GM19035 (cell line): ENCODE measurements at regions not wholly inside any gene's neighbourhood (a gene's known extent, or its start where the extent isn't known, plus 50 kb on each side); places are given as distances from the start of the nearest gene placed in this dataset.
"Not testable (repeated sequence)": the region's sequence is repeated elsewhere in the genome, so short reads cannot be mapped to it uniquely, and the experiment has no call there.

Source experiments
- ATAC-seq: cut with Tn5 transposase; IDR thresholded peaks from one replicate; pipeline ENCODE4 v1.9.1; 2021; ENCODE audit not compliant: unreplicated experiment

GRCh38 chr14:54251356-54251755 is 145.5 kb upstream of the CDKN3 start:
- no peak for ATAC-seq

DNA sequence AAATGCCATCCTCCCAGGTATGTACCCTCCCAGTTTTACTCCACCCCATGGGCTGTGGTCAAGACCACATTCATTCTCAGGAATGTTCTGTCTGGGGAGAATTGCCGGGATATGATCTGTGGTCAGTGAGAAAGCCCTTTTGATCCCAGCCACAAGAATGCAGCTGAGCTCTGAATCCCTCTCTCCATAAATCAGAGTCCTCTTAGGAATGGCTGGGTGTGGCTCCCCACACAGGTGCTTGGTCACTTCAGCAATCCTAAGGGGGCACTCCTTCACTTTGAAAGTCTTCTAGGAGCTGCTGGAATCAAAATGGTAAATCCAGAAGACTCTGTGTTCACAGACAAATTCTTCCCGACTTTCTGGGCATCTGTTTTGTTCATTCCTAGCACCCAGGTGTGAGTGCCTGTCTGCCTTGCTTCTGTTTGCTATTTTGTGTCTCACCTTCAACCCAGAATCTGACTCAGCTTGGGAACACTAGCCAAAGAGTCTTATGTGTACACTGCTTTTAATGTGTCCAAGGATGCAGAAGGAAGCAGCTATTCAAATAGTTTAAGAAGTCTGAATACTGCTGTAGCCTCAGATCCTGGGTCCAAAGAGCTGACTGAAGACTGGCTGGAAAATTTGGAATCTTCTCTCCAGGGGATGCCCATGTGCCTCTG is 144.6 kb upstream of the CDKN3 start:
- no peak for ATAC-seq

- ATAC-seq, result no peak
Observed at GRCh38 chr14:54253195-54253947, 143.4 kb upstream of the CDKN3 start.

- ATAC-seq, result no peak
Observed at GRCh38 chr14:54256156-54256555, 140.7 kb upstream of the CDKN3 start.

- no peak for ATAC-seq
Observed at GRCh38 chr14:54257424-54257823, 139.4 kb upstream of the CDKN3 start.

DNA sequence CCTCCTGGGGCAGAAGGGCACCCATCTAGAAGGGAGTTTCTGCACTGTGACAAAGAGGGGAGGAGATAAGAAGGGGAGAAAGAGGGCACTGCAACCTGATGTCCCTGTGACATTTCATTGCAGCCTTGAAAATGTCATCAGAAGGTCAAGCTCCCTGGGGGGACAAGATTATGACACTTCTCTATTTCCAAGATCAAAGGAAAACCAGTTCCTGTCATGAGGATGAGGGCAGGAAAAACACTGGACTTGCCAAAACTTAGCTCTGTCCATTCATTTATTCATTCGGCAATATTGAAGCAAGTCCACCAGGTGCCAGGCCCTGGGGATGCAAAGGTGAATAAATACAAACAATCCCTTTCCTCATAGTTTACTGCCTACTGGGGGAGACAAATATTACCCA is 138.4 kb upstream of the CDKN3 start:
- no peak for ATAC-seq

DNA sequence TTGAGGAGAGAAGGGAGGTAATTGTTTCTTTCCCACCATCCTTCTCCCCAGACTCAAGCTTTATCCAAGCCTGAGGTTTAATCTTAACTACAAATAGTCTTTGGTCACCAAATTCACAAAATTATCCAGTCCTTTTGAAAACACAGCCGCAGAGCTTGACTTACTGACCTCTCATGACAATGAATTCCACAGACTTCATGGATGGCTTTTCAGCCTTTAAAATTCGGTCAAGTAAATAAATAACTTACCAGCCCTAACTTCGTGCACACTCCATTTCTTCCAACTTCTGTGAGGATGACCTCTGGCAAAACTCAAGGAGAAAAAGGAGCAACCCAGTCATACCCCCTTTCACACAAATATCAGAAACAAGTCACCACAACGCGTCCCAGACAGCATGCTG is 137.0 kb upstream of the CDKN3 start:
- no peak for ATAC-seq

DNA sequence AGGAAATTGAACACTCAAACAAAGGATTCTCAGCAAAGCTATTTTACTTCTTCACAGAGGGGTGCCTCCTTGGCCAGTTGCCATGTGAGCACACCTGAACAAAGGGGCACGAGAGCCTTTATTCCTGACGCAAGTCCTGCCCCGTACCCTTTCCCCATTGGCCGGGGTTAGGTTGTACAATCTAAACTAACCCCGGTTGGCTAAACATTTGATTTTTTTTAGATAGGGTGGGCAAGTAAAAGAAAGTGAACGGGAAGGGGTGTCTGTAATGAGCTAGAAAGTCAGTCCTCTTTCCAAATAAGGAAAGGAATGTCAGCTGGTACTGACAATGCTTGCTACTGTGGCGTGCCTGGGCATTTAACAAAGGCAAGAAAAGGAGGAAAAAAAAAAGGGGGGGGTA is 135.5 kb upstream of the CDKN3 start:
- ATAC-seq, result no peak

GRCh38 chr14:54266616-54267015 is 130.2 kb upstream of the CDKN3 start:
- ATAC-seq, result not testable (repeated sequence)

DNA sequence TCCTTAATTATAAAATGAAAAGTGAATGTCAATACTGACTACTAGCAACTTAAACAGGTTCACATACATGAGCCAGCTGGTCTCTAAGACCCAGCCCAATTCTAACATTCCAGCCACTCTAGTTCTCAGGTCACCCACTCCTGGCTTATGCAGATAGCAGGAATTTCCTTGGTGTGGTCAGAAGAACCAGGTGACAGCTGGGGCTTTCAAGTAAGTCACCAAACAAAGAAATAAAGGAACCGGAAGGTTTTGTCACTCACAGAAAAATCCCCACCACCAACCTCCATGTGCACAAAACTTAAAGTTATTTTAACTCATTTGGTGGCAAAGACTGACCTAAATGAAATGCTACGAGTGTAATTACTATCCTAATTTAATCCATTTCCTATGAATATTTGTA is 129.6 kb upstream of the CDKN3 start:
- peak; percentile 76 for ATAC-seq

DNA sequence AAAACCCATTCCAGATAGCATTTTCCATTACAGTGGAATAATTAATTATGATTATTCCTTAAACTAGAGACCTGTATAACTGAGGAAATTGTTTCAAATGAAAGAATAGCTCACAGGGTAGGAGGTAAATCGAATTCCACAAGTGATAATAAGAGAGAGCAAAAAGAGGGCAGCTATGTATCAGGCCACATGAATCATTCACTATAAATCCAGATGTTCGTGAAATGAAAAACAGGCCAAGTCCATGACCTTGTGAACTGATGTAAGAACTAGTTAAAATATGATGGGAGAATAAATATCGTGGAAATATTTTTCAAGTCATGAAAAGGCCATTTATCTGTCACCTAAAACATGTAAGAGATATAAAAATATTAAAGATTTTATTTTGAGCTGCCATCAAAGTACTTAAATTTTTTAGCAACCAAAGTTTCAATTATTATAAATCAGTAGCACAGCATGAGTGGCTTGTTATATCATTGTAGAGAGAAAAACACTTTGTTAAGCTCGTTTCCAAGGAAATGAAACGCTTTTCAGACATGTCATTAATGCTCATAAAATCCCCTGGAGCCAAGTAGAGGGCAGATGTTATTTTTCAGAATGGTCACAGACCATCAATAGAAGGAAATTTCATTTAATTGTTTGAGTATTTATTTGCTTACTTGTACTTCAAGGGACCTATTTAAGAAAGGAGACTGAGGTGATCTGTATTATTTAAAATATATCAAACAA is 120.6 kb upstream of the CDKN3 start:
- ATAC-seq, result no peak

GRCh38 chr14:54278087-54278486 is 118.7 kb upstream of the CDKN3 start:
- no peak for ATAC-seq

DNA sequence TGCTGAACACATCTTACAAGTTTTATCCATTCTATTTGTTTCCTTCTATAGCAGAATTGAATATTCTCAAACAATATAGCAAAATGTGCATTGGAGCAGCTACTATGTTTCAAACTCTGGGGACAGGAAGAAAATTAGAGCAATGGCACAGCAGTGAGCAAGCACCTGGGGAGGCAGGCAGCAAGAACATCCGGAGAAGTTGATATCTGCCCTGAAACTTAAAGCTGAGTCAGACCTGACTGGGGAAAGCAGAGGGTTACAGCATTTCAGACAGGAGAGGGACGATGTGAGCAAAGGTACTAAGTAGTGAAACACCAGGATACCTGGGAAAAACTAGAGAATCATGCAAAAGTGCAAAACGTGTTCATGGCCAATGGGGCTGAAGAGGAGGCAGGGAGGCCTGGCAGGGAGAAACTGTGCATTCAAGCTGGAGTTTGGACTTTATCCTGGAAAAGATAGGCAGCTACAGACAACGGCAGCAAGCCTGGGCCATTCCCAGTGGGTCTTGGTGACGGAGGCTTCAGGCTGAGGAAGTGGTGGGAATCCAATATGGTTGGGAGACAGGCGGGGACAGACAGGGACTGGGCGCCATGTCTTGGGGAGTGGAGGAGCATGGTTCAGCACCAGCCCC is 118.0 kb upstream of the CDKN3 start:
- no peak for ATAC-seq

GRCh38 chr14:54282849-54283248 is 114.0 kb upstream of the CDKN3 start:
- ATAC-seq, result no peak

DNA sequence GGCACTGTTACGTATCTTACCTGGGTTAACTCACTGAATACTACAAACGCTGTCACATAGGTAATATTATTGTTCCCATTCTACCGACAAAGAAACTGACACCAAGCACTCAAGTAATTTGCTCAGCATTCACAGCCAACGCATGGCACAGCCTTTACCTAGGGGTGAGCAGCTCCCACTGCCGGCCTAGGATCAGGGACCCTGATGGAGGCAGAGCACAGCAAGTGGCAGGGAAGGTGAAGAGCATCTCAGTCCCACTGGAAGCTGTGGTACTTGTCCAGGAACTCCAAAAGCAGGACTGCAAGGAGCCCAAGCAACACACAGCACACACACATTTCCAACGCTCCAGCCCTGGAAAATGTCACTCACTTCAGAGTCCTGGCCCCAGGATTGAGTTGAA is 111.8 kb upstream of the CDKN3 start:
- ATAC-seq, result no peak

DNA sequence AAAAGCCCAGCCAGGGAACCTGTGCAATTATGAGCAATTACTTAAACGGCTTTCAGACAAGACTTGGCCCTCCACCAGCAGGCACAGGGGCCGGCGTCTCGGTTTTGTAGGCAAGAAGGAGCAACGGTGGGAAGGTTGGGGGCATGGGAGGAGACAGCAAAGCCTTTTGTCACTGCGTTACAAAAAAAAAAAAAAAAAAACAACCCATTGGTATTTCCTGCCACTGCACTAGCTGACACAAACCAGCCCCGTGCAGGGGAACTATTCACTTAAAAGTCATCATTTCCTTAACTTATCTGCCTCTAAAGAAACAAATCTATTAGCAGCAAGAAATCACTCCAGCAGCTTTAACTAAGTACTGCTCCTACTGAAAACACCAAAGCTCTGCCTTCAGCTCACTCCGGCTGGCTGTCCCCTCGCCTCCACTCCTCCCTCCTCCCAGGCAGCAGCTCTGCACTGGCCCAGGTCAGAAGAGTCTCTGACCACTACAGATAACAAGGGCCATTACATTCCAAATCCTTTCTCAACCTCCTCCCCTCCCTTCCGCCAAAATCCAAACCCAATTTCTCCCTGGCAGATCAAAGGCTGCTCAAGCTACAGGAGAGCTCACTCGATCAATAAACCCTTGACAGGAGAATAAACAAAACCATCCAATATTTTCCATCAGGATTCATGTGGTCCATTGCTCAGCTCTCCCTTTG is 105.2 kb upstream of the CDKN3 start:
- ATAC-seq, result no peak

GRCh38 chr14:54294802-54295201 is 102.0 kb upstream of the CDKN3 start:
- no peak for ATAC-seq

DNA sequence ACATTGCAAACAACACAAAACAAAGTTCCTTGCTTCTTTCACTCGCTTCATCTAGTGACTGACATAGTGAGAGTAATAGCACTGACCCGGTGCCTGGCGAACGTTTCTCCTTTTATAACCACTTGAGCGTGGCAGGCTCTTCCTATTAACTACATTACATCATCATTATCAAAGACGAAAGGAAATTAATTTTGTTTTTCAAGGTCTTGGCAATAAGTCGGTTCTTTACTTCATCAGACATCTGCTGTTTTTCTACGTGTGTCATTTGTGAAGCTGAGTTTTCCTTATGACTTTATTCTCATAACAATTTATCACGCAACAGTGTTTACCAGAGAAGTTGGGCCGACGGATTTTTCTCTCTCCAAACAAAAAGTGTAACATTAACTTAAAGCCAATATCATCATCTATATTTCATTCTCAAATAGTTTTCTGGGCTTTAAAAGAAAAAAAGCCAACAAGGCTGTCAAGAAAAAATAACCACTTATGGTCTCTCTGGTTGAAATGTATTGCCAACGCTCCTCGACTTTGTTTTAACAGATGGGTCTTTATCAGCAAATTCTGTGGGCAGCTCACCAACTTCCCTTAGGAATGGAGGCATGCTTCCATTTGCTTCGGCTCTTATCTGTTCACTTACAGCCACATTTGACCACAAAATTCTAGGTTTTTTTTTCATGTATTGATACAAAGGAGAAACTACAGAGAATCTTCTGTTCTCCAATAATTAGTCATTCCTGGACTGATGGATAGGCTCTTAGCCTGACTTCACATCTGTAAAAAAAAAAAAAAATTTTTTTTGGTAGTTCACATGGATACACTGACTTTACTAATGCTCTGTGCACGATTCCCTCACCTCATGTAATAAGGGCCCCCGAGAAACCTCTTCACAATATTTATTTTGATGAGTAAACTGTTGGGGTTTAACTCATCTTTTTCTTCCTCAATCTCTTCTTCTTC is 97.1 kb upstream of the CDKN3 start:
- no peak for ATAC-seq

DNA sequence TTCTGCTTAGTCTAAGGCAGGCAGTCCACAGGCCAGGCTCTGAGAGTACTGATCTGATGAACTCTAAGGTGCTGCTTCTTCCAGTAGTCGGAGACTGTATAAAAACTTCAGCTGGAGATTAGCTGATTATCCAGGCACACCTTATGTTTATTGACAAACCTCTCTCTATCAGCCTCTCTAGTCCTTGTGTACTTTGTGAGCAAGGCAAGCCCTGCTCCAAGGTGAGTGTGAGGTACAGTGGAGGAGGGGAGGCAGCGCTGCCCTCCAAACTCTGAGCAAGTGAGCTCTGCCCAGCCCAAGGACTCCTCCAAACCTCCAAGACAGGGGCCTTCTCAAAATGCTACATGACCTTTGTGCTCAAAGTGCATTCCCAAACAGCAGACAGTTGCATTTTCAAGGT is 95.9 kb upstream of the CDKN3 start:
- ATAC-seq, result no peak

DNA sequence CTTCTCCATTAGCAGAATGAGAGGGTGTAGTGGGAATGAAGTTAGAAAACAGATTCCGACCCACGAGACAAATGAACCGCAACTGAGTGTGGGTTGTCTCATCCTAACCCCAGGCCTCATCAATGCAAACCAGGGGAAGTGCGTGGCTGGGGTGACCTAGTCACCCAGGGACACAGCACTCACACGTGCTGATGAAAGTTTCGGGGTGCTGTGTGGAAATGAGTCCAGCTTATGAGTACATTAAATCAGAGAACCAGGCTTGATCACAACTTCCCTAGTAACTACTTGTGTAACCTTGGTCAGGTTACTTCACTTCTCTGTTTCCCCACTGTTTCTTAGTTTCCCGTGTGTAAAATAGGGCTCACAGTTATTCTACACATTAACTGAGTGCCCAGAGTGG is 95.4 kb upstream of the CDKN3 start:
- no peak for ATAC-seq
